ENCODE measurements at regions not wholly inside any gene's neighbourhood (a gene's known extent, or its start where the extent isn't known, plus 50 kb on each side); places are given as distances from the start of the nearest gene placed in this dataset.

- in situ Hi-C loops (cut with MboI; ENCODE audit: low sequenced_read_pairs, unreplicated experiment) = no loop called here
- no peak for DNase-seq (ENCODE audit: low spot score)
- TF ChIP-seq CTCF (IDR thresholded peaks at IDR 0.05; ENCODE audit: borderline replicate concordance, control extremely low read depth, extremely low read depth, insufficient read depth, missing control alignments) = no peak
Observed at GRCh38 chr18:29616867-29617266, 1425.7 kb downstream of the DSC3 start.

DNA sequence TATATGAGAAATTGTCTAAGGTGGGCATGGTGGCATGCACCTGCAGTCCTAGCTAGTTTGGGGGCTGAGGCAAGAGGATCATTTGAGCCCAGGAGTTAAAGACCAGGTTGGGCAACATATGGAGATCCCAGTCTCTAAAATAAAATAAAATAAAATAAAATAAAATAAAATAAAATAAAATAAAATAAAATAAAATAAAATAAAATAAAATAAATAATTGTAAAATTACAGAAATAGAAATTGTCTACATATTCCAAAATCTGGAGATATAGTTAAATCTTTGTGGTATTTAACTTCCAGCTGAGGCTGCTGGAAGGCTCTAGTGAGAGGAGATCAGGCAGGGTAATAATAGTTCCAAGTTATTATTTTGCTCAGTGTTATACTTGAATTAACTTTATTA is 1432.1 kb upstream of the CDH2 start:
- in situ Hi-C loops (cut with MboI; ENCODE audit: low sequenced_read_pairs, unreplicated experiment) = no loop called here
- no peak for DNase-seq (ENCODE audit: low spot score)
- no peak for TF ChIP-seq CTCF (IDR thresholded peaks at IDR 0.05; ENCODE audit: borderline replicate concordance, control extremely low read depth, extremely low read depth, insufficient read depth, missing control alignments)

- no peak for DNase-seq (ENCODE audit: low spot score)
- TF ChIP-seq CTCF (IDR thresholded peaks at IDR 0.05; ENCODE audit: borderline replicate concordance, control extremely low read depth, extremely low read depth, insufficient read depth, missing control alignments) = no peak
- in situ Hi-C loops (cut with MboI; ENCODE audit: low sequenced_read_pairs, unreplicated experiment) = no loop called here
Observed at GRCh38 chr18:29605365-29605764, 1428.4 kb upstream of the CDH2 start.

DNA sequence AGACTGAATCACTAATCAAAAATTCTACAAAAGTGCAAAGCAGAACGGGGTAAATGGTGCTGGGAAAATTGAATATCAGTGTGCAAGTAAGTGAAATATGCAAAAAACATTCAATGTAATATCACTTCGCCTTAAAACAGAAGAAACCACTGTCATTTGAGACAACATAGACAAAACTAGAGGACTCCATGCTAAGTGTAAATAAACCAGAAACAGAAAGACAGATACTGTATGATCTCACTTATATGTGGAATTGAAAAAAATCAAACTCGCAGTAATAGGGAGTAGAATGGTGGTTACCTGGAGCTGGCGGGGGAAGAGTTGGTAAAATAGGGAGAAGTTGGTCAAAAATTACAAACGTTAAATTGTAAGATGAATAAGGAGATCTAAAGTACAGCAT is 1420.0 kb upstream of the CDH2 start:
- no peak for DNase-seq (ENCODE audit: low spot score)
- in situ Hi-C loops (cut with MboI; ENCODE audit: low sequenced_read_pairs, unreplicated experiment) = no loop called here
- no peak for TF ChIP-seq CTCF (IDR thresholded peaks at IDR 0.05; ENCODE audit: borderline replicate concordance, control extremely low read depth, extremely low read depth, insufficient read depth, missing control alignments)

DNA sequence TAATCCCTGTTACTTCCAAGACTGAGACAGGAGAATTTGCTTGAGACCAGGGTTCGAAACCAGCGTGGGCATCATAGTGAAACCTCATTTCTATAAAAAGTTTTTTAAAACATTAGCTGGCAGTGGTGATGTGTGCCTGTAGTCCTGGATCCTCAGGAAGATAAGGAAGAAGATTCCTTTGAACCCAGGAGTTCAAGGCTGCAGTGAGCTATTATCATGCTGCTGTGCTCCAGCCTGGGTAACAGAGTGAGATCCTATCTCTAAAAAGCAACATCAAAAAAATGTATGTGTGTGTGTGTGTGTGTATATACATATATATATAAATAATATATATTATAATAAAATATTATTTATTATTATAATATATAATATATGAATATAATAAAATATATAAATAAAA is 1417.6 kb upstream of the CDH2 start:
- in situ Hi-C loops (cut with MboI; ENCODE audit: low sequenced_read_pairs, unreplicated experiment) = no loop called here
- no peak for DNase-seq (ENCODE audit: low spot score)
- TF ChIP-seq CTCF (IDR thresholded peaks at IDR 0.05; ENCODE audit: borderline replicate concordance, control extremely low read depth, extremely low read depth, insufficient read depth, missing control alignments) = no peak

GRCh38 chr18:29588446-29589100 is 1411.6 kb upstream of the CDH2 start:
- in situ Hi-C loops (cut with MboI; ENCODE audit: low sequenced_read_pairs, unreplicated experiment) = no loop called here
- no peak for DNase-seq (ENCODE audit: low spot score)
- TF ChIP-seq CTCF (IDR thresholded peaks at IDR 0.05; ENCODE audit: borderline replicate concordance, control extremely low read depth, extremely low read depth, insufficient read depth, missing control alignments) = no peak
